NCI-H524 (cell line): ENCODE measurements at regions not wholly inside any gene's neighbourhood (a gene's known extent, or its start where the extent isn't known, plus 50 kb on each side); places are given as distances from the start of the nearest gene placed in this dataset.
"Not testable (repeated sequence)": the region's sequence is repeated elsewhere in the genome, so short reads cannot be mapped to it uniquely, and the experiment has no call there.

ENCODE experiments used
- DNase-seq, 2 experiments: peaks; one replicate each; lab custom pipeline; 2025; lab: John Stamatoyannopoulos, UW

DNA sequence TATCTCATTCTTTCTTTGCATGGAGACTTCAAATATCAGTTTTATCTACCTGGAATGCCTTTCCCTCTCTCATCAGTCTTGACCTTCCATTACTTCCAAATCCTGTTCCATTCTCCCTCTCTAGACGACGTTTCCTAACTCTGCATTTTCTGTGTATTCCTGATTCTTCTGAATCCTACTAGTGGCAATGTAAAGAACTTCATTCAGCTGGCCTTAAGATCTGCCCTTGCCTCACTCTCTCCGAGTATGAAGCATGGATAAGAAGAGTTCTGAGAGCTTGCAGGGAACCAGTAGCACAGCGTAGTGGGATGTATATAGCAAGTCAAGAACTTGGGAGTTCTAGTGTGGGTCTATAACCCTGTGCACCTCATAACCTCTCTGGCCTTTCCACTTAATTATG, 68.5 kb upstream of the HOXC13 start:
- no peak for DNase-seq

DNA sequence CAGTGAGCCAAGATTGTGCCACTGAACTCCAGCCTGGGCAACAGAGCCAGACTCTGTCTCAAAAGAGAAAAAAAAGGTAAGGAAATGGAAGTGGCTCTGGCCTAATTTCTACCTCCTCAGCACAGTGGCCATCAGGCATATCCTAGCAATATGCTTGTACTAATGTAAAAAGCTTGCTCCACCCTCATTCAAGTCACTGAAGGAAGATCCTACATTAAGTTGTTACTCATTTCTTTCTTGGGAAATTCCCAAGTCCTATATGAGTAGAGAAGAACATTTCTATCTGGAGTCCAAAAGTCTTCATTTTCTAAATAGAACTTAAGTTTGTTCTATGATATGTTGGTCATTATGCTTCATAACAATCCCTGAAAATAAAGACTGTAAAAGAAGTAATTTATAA, 67.3 kb upstream of the HOXC13 start:
- no peak for DNase-seq

DNA sequence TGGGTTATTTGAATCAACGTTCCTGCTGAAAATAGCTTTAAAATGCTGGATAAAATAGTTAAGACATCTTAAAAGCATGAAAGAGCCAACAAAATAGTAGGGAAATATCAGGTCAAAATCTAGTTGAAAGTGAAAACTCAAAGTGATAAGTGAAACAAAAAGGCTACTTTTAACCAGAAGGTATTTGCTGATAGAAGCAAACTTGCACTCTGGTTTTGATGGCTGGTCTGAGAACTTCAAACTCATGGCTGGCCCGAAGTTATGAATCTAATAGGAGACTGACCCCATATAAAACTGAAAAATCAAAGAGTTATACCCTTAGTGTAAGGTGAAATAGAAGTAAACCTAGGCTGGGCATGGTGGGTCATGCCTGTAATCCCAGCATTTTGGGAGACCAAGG, 66.3 kb upstream of the HOXC13 start:
- DNase-seq, result no peak

DNA sequence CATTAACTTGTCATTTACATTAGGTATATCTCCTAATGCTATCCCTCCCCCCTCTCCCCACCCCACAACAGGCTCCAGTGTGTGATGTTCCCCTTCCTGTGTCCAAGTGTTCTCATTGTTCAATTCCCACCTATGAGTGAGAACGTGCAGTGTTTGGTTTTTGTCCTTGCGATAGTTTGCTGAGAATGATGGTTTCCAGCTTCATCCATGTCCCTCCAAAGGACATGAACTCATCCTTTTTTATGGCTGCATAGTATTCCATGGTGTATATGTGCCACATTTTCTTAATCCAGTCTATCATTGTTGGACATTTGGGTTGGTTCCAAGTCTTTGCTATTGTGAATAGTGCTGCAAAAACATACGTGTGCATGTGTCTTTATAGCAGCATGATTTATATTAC, 60.7 kb upstream of the HOXC13 start:
- not testable (repeated sequence) for DNase-seq

DNA sequence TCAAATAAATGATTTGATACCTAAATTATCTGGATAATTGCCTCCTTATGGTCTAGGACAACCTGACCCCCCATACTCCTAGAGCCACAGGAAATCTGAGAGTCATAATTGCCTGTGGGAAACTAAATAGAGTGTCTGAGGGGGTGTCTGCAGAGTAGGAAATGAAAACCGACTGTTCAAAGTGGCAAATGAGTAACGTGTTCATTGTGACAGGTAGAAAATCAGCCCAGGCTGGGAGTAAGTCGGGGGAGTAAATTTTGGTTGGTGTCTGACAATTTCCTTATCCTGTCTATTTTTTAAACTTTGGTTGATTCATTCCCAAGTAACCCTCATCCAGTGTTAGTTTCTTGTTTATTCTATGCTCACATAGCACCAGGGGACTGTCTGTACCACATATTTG, 51.6 kb upstream of the HOXC13 start:
- no peak for DNase-seq

DNA sequence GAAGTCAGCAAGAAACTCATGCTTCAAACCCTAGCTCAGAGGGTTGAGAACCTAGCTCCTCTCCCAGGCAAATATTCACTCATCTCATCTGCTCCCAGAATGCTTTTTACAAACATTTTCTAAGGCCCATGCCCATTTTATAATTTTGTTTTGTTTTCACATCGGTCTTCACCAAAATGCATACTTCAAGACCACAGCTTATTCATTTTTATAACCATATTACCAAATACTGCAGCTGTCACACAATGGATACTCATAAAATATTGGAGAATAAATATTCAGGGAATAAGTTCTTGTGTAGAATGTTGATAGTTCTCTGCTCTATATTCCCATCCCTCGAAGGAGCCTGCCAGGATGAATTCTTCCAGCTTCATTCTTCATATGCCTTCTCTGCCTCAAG, 50.8 kb upstream of the HOXC13 start:
- no peak for DNase-seq
